OCI-LY1 (cell line): ENCODE measurements at regions not wholly inside any gene's neighbourhood (a gene's known extent, or its start where the extent isn't known, plus 50 kb on each side); places are given as distances from the start of the nearest gene placed in this dataset.

Source experiments
- CTCF ChIP-seq: fragments of 200-600 bp; sonication (generic), shearing (Covaris generic); IDR thresholded peaks from 2 replicates; pipeline ENCODE4 v1.5.1; 2017; ENCODE audit warnings: mild to moderate bottlenecking, antibody characterized with exemption, low read length, moderate library complexity, mixed read lengths
- EZH2 ChIP-seq: fragments of 200-600 bp; sonication (generic), shearing (Covaris generic); IDR thresholded peaks from 2 replicates; pipeline ENCODE4 v1.8.0; 2017; ENCODE audit warnings: borderline replicate concordance, mixed run types, mild to moderate bottlenecking, antibody characterized with exemption, low read length, moderate library complexity, mixed read lengths

GRCh38 chr7:156560696-156561095 lies 79.9 kb upstream of the RNF32 start:
- TF ChIP-seq CTCF (no peak), EZH2 (no peak)
